ENCODE measurements at regions not wholly inside any gene's neighbourhood (a gene's known extent, or its start where the extent isn't known, plus 50 kb on each side); places are given as distances from the start of the nearest gene placed in this dataset.

GRCh38 chr10:29158066-29158465, 130.8 kb upstream of the LYZL1 start:
- H3K9ac ChIP-seq (ENCODE audit: low read length) = no peak overlapping the region
- H4K20me1 ChIP-seq (ENCODE audit: insufficient read depth) = no peaks in the 10 kb centered on the region
- no peak for ATAC-seq
- H2AFZ ChIP-seq (ENCODE audit: low read depth, low read length, poor library complexity, severe bottlenecking) = no peak overlapping the region
- peaks cover 17 to 21% of the 10 kb centered on the region in 2 experiments for H3K4me1 ChIP-seq (ENCODE audit: control insufficient read depth in 1 of 2, insufficient read depth in 2 of 2, low read length in 2 of 2)
- H3K4me2 ChIP-seq (ENCODE audit: low read length) = no peak overlapping the region
- no peaks in the 10 kb centered on the region for H3K79me2 ChIP-seq (ENCODE audit: insufficient read depth, low read length)
- ChIA-PET CTCF (no interaction called here), POLR2A (no interaction called here), RAD21 (ENCODE audit: low non-redundant PET in 1 of 2, low total read pairs in 2 of 2, uncharacterized antibody in 2 of 2, unreplicated experiment in 2 of 2) (no interaction called here)
- no peak overlapping the region for H3K27ac ChIP-seq (ENCODE audit: low read depth, low read length)
- no peak for TF ChIP-seq RAD21 (IDR thresholded peaks at IDR 0.05; ENCODE audit: low read depth)
- TF ChIP-seq FOSL1 (IDR thresholded peaks at IDR 0.05; ENCODE audit: low read depth) = no peak
- TF ChIP-seq YY1 (IDR thresholded peaks at IDR 0.05; ENCODE audit: extremely low read depth, insufficient replicate concordance, low read depth, low read length) = no peak
- TF ChIP-seq, protein P1, sequence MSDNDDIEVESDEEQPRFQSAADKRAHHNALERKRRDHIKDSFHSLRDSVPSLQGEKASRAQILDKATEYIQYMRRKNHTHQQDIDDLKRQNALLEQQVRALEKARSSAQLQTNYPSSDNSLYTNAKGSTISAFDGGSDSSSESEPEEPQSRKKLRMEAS (IDR thresholded peaks at IDR 0.05) = no peak
- no peak for TF ChIP-seq REST (IDR thresholded peaks at IDR 0.05; ENCODE audit: low read depth)
- TF ChIP-seq SP1 (IDR thresholded peaks at IDR 0.05; ENCODE audit: low read depth) = no peak
- TF ChIP-seq, protein P2, sequence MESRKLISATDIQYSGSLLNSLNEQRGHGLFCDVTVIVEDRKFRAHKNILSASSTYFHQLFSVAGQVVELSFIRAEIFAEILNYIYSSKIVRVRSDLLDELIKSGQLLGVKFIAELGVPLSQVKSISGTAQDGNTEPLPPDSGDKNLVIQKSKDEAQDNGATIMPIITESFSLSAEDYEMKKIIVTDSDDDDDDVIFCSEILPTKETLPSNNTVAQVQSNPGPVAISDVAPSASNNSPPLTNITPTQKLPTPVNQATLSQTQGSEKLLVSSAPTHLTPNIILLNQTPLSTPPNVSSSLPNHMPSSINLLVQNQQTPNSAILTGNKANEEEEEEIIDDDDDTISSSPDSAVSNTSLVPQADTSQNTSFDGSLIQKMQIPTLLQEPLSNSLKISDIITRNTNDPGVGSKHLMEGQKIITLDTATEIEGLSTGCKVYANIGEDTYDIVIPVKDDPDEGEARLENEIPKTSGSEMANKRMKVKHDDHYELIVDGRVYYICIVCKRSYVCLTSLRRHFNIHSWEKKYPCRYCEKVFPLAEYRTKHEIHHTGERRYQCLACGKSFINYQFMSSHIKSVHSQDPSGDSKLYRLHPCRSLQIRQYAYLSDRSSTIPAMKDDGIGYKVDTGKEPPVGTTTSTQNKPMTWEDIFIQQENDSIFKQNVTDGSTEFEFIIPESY (IDR thresholded peaks at IDR 0.05; ENCODE audit: extremely low read depth, insufficient replicate concordance, low read length) = no peak
- no peak for TF ChIP-seq JUND (IDR thresholded peaks at IDR 0.05)
- H3K27me3 ChIP-seq (ENCODE audit: insufficient read depth, low read length) = peaks cover 18% of the 10 kb centered on the region; the same call in 1 of the 2 replicates
- H3K36me3 ChIP-seq (ENCODE audit: control insufficient read depth in 1 of 2, insufficient read depth in 2 of 2, low read length in 2 of 2) = no peaks in the 10 kb centered on the region
- no peaks in the 10 kb centered on the region for H3K9me3 ChIP-seq (ENCODE audit: control insufficient read depth in 1 of 2, insufficient read depth in 1 of 2, low read depth in 1 of 2, low read length in 2 of 2)
- BruUV-seq (replicated peaks) = no TSS peak
- no peak overlapping the region for H3K4me3 ChIP-seq (replicated peaks in 1 of 2; ENCODE audit: low read depth in 1 of 2, low read length in 2 of 2)
- no peak for DNase-seq (ENCODE audit: low read depth, low spot score)
- H3K9me2 ChIP-seq (ENCODE audit: insufficient read depth) = no peaks in the 10 kb centered on the region
- intact Hi-C loops (cut with micrococcal nuclease) = no loop called here

All from HCT116 (cell line).